H9 (cell line): ENCODE measurements at regions not wholly inside any gene's neighbourhood (a gene's known extent, or its start where the extent isn't known, plus 50 kb on each side); places are given as distances from the start of the nearest gene placed in this dataset.

Experiments used
- DNase-seq: peaks from one replicate; pipeline ENCODE4 v3.0.0-alpha.2; 2017
- H2AFZ ChIP-seq: one replicate; pipeline ENCODE4 v1.6.1; 2013; ENCODE audit warnings: mild to moderate bottlenecking, low read length, control low read depth, moderate library complexity
- H2AK5ac ChIP-seq: 2 replicates; pipeline ENCODE4 v1.6.1; 2013; ENCODE audit warnings: low read length, control low read depth, mixed read lengths; ENCODE audit not compliant: insufficient read length
- H2BK120ac ChIP-seq: one replicate; pipeline ENCODE4 v1.6.1; 2013; ENCODE audit warnings: low read depth, mild to moderate bottlenecking, low read length, control low read depth, inconsistent platforms; ENCODE audit not compliant: poor library complexity, severe bottlenecking
- H2BK12ac ChIP-seq: 2 replicates; pipeline ENCODE4 v1.6.1; 2013; ENCODE audit warnings: low read length, control low read depth, mixed read lengths, low read depth; ENCODE audit not compliant: insufficient read length
- H2BK15ac ChIP-seq: 2 replicates; pipeline ENCODE4 v1.6.1; 2013; ENCODE audit warnings: low read depth, low read length, control low read depth
- H2BK20ac ChIP-seq: one replicate; pipeline ENCODE4 v1.6.1; 2013; ENCODE audit warnings: low read depth, mild to moderate bottlenecking, low read length, control low read depth, inconsistent platforms; ENCODE audit not compliant: poor library complexity, severe bottlenecking
- H2BK5ac ChIP-seq: 2 replicates; pipeline ENCODE4 v1.6.1; 2013; ENCODE audit warnings: low read length, control low read depth, mixed read lengths; ENCODE audit not compliant: insufficient read length
- H3K14ac ChIP-seq: 2 replicates; pipeline ENCODE4 v1.6.1; 2013; ENCODE audit warnings: low read length, control low read depth; ENCODE audit not compliant: insufficient read depth
- H3K18ac ChIP-seq: 2 replicates; pipeline ENCODE4 v1.6.1; 2013; ENCODE audit warnings: low read depth, mild to moderate bottlenecking, mixed read lengths, low read length, control low read depth; ENCODE audit not compliant: insufficient read length
- H3K23ac ChIP-seq: 2 replicates; pipeline ENCODE4 v1.6.1; 2013; ENCODE audit warnings: low read length, control low read depth, mixed read lengths, low read depth; ENCODE audit not compliant: insufficient read length
- H3K23me2 ChIP-seq: 2 replicates; pipeline ENCODE4 v1.6.1; 2013; ENCODE audit warnings: low read depth, mild to moderate bottlenecking, mixed read lengths, low read length, control low read depth; ENCODE audit not compliant: insufficient read length, poor library complexity, severe bottlenecking
- H3K27ac ChIP-seq: 2 replicates; pipeline ENCODE4 v1.5.1; 2013; ENCODE audit warnings: low read length, control low read depth, mixed read lengths, low read depth; ENCODE audit not compliant: insufficient read length
- H3K27me3 ChIP-seq: 2 replicates; pipeline ENCODE4 v1.6.1; 2013; ENCODE audit warnings: low read length, control low read depth, inconsistent platforms; ENCODE audit not compliant: insufficient read depth
- H3K4ac ChIP-seq: 2 replicates; pipeline ENCODE4 v1.6.1; 2013; ENCODE audit warnings: low read depth, mild to moderate bottlenecking, control low read depth, inconsistent platforms, low read length, moderate library complexity
- H3K4me1 ChIP-seq: 2 replicates; pipeline ENCODE4 v1.6.1; 2013; ENCODE audit warnings: low read length, control low read depth, inconsistent platforms; ENCODE audit not compliant: insufficient read depth
- H3K4me2 ChIP-seq: 2 replicates; pipeline ENCODE4 v1.6.1; 2013; ENCODE audit warnings: low read length, control low read depth, mixed read lengths; ENCODE audit not compliant: insufficient read length, insufficient read depth
- H3K56ac ChIP-seq: 2 replicates; pipeline ENCODE4 v1.6.1; 2013; ENCODE audit warnings: low read depth, mild to moderate bottlenecking, mixed read lengths, low read length, control low read depth; ENCODE audit not compliant: insufficient read length
- H3K79me1 ChIP-seq: 2 replicates; pipeline ENCODE4 v1.6.1; 2013; ENCODE audit warnings: low read depth, mild to moderate bottlenecking, moderate library complexity, low read length, control low read depth, inconsistent platforms; ENCODE audit not compliant: insufficient read depth, poor library complexity, severe bottlenecking
- H3K79me2 ChIP-seq: 2 replicates; pipeline ENCODE4 v1.6.1; 2013; ENCODE audit warnings: low read length, control low read depth, inconsistent platforms; ENCODE audit not compliant: insufficient read depth
- H3K9ac ChIP-seq: 2 replicates; pipeline ENCODE4 v1.6.1; 2013; ENCODE audit warnings: low read length, control low read depth, mixed read lengths; ENCODE audit not compliant: insufficient read length; ENCODE audit errors: extremely low read depth
- H3K9me3 ChIP-seq: one replicate; pipeline ENCODE4 v1.6.1; 2013; ENCODE audit warnings: low read depth, low read length, inconsistent platforms; ENCODE audit not compliant: control insufficient read depth
- H3T11ph ChIP-seq: one replicate; pipeline ENCODE4 v1.6.1; 2013; ENCODE audit warnings: mild to moderate bottlenecking, low read length, control low read depth, inconsistent platforms
- H4K20me1 ChIP-seq: one replicate; pipeline ENCODE4 v1.6.1; 2013; ENCODE audit not compliant: control insufficient read depth, insufficient read length, insufficient read depth
- H4K5ac ChIP-seq: 2 replicates; pipeline ENCODE4 v1.6.1; 2013; ENCODE audit warnings: low read depth, mild to moderate bottlenecking, mixed read lengths, low read length, control low read depth; ENCODE audit not compliant: insufficient read length
- H4K8ac ChIP-seq: replicated peaks from 2 replicates; pipeline ENCODE4 v1.6.1; 2013; ENCODE audit warnings: low read length, control low read depth, mixed read lengths, low read depth; ENCODE audit not compliant: insufficient read length
- H4K91ac ChIP-seq: 2 replicates; pipeline ENCODE4 v1.6.1; 2013; ENCODE audit warnings: low read depth, mild to moderate bottlenecking, moderate library complexity, mixed read lengths, low read length, control low read depth; ENCODE audit not compliant: insufficient read length
- H3K27ac Mint-ChIP-seq, 3 experiments: 2 replicates in 2 of 3; 3 replicates in 1 of 3; pipeline ENCODE4 v1.8.0; 2020 to 2021; ENCODE audit warnings: mixed read lengths in 3 of 3, mild to moderate bottlenecking in 1 of 3, moderate library complexity in 1 of 3
- H3K27me3 Mint-ChIP-seq: 2 replicates; pipeline ENCODE4 v1.8.0; 2021; ENCODE audit warnings: low read depth, mild to moderate bottlenecking, moderate library complexity, mixed read lengths
- H3K36me3 Mint-ChIP-seq, 3 experiments: 2 replicates in 2 of 3; 3 replicates in 1 of 3; pipeline ENCODE4 v1.8.0; 2020 to 2021; ENCODE audit warnings: low read depth in 3 of 3, mixed read lengths in 3 of 3; ENCODE audit not compliant: insufficient read depth in 1 of 3
- H3K4me1 Mint-ChIP-seq, 2 experiments: 2 replicates each; pipeline ENCODE4 v1.8.0; 2020; ENCODE audit warnings: mixed read lengths in 2 of 2
- H3K4me3 Mint-ChIP-seq, 2 experiments: 2 replicates in 1 of 2; 3 replicates in 1 of 2; pipeline ENCODE4 v1.8.0; 2020 to 2021; ENCODE audit warnings: mild to moderate bottlenecking in 2 of 2, mixed read lengths in 2 of 2, moderate library complexity in 1 of 2
- H3K9me3 Mint-ChIP-seq, 2 experiments: 2 replicates in 1 of 2; 3 replicates in 1 of 2; pipeline ENCODE4 v1.8.0; 2020; ENCODE audit warnings: mild to moderate bottlenecking in 2 of 2, mixed read lengths in 2 of 2, moderate library complexity in 1 of 2
- WGBS: extraction: QIAGEN DNeasy Blood & Tissue Kit; methylation state at CpG from one replicate; pipeline ENCODE4 v1.1.7; 2013; ENCODE audit warnings: missing lambda C conversion rate, low lambda C conversion rate, mixed read lengths; ENCODE audit not compliant: insufficient read length; ENCODE audit errors: extremely low coverage; 5-methylcytosine and 5-hydroxymethylcytosine counted together
- TF ChIP-seq, protein P1 (sequence below): fragments of 200-600 bp; sonication (generic); conservative IDR thresholded peaks from 3 replicates; pipeline ENCODE4 v1.8.0; 2021; ENCODE audit warnings: antibody characterized with exemption, mild to moderate bottlenecking

DNA sequence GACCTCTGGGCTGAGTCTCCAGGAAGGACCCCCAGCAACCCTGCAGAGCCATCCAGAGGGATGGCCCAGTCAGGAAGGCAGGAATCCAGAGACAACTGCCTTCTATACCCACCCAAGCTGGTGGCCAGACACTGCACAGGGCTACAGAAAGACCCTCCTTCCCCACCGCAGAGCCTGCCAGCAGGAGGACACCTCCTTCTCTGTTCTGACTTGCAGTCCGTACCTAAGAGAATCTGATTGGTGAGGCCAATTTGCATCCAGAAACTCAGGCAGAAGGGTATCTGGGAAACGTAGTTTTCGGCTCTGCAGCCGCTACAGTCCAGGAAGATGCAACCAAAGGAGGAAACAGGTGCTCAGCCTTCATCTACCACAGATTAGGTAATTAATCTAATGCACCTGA, 155.4 kb upstream of the FRG1 start:
- Histone ChIP-seq H3K23ac (no peak overlapping the region), H3K4me1 (peaks cover 3% of the 10 kb centered on the region; the same call in 1 of the 2 replicates), H4K8ac (no peak overlapping the region), H2BK20ac (no peak overlapping the region), H4K91ac (no peak overlapping the region), H2BK12ac (no peak overlapping the region), H3K4me2 (no peak overlapping the region), H3K79me2 (no peaks in the 10 kb centered on the region), H3T11ph (no peak overlapping the region), H4K5ac (no peak overlapping the region), H3K27me3 (no peaks in the 10 kb centered on the region), H2AK5ac (no peak overlapping the region), H3K9ac (no peak overlapping the region), H2AFZ (no peak overlapping the region), H3K23me2 (no peaks in the 10 kb centered on the region), H2BK5ac (no peak overlapping the region), H3K18ac (no peak overlapping the region), H3K79me1 (no peaks in the 10 kb centered on the region), H3K14ac (no peak overlapping the region; the same call in 1 of the 2 replicates), H2BK120ac (no peak overlapping the region), H3K56ac (no peak overlapping the region), H3K4ac (no peak overlapping the region), H4K20me1 (no peaks in the 10 kb centered on the region), H3K27ac (no peak overlapping the region), H2BK15ac (no peak overlapping the region), H3K9me3 (peaks cover 37% of the 10 kb centered on the region)
- peaks cover 0 to 31% (median 21%) of the 10 kb centered on the region in 3 experiments; a peak in 6 of 7 replicates for H3K36me3 Mint-ChIP-seq
- peaks cover 4% of the 10 kb centered on the region for H3K27me3 Mint-ChIP-seq
- no peak overlapping the region for H3K27ac Mint-ChIP-seq
- H3K4me1 Mint-ChIP-seq: peaks cover 0 to 8% of the 10 kb centered on the region in 2 experiments; a peak in 1 of 4 replicates
- H3K9me3 Mint-ChIP-seq: peaks cover 79 to 96% of the 10 kb centered on the region in 2 experiments
- peak; percentile 68 for DNase-seq
- peak overlapping the region in 1 of 2 experiments; percentile 15; a peak in 1 of 5 replicates for H3K4me3 Mint-ChIP-seq
- no CpG with 5 or more reads among the region's 5 CpGs for WGBS
- TF ChIP-seq, protein P1, sequence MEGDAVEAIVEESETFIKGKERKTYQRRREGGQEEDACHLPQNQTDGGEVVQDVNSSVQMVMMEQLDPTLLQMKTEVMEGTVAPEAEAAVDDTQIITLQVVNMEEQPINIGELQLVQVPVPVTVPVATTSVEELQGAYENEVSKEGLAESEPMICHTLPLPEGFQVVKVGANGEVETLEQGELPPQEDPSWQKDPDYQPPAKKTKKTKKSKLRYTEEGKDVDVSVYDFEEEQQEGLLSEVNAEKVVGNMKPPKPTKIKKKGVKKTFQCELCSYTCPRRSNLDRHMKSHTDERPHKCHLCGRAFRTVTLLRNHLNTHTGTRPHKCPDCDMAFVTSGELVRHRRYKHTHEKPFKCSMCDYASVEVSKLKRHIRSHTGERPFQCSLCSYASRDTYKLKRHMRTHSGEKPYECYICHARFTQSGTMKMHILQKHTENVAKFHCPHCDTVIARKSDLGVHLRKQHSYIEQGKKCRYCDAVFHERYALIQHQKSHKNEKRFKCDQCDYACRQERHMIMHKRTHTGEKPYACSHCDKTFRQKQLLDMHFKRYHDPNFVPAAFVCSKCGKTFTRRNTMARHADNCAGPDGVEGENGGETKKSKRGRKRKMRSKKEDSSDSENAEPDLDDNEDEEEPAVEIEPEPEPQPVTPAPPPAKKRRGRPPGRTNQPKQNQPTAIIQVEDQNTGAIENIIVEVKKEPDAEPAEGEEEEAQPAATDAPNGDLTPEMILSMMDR: no peak
